ENCODE measurements at regions not wholly inside any gene's neighbourhood (a gene's known extent, or its start where the extent isn't known, plus 50 kb on each side); places are given as distances from the start of the nearest gene placed in this dataset.

DNA sequence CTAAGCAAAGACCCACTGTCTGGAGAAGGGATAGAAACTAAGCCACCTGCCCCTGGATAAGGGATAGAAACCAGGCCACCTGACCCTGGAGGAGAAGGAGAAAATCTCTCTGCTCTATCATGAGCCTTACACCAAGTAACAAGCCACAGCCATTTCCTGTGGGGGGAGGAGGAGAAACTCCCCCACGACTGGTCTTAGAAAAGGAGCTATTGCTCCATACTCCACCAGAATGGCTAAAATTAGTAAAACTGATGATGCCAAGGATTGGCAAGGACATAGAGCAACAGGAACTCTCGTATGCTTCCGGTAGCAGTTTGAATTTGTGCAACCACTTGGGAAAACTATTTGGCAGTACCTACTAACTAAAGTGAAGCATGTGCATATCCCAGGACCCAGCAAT lies 70.8 kb downstream of the ACTL7B start:
- TF ChIP-seq, protein P1, sequence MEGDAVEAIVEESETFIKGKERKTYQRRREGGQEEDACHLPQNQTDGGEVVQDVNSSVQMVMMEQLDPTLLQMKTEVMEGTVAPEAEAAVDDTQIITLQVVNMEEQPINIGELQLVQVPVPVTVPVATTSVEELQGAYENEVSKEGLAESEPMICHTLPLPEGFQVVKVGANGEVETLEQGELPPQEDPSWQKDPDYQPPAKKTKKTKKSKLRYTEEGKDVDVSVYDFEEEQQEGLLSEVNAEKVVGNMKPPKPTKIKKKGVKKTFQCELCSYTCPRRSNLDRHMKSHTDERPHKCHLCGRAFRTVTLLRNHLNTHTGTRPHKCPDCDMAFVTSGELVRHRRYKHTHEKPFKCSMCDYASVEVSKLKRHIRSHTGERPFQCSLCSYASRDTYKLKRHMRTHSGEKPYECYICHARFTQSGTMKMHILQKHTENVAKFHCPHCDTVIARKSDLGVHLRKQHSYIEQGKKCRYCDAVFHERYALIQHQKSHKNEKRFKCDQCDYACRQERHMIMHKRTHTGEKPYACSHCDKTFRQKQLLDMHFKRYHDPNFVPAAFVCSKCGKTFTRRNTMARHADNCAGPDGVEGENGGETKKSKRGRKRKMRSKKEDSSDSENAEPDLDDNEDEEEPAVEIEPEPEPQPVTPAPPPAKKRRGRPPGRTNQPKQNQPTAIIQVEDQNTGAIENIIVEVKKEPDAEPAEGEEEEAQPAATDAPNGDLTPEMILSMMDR (IDR thresholded peaks at IDR 0.05; ENCODE audit: low read depth, low read length, missing input control), result no peak
- no peak for TF ChIP-seq SP1 (IDR thresholded peaks at IDR 0.05)
- TF ChIP-seq REST (IDR thresholded peaks at IDR 0.05), result no peak
- no peak for TF ChIP-seq YY1 (IDR thresholded peaks at IDR 0.05)
